Type B pancreatic cell (in vitro differentiated cells): ENCODE measurements at regions not wholly inside any gene's neighbourhood (a gene's known extent, or its start where the extent isn't known, plus 50 kb on each side); places are given as distances from the start of the nearest gene placed in this dataset.
A peak's percentile ranks its signal among the peaks of the same experiment; 100 is the strongest.

ENCODE experiments used
- DNase-seq: peaks from one replicate; pipeline ENCODE4 v3.0.0; 2021; ENCODE audit warnings: mixed read lengths; ENCODE audit not compliant: unreplicated experiment; ENCODE audit errors: extremely low spot score
- H3K27ac Mint-ChIP-seq: 2 replicates; pipeline ENCODE4 v1.8.0; 2021; ENCODE audit warnings: mild to moderate bottlenecking, mixed read lengths
- H3K27me3 Mint-ChIP-seq: 2 replicates; pipeline ENCODE4 v1.8.0; 2021; ENCODE audit warnings: mixed read lengths
- H3K36me3 Mint-ChIP-seq: 2 replicates; pipeline ENCODE4 v1.8.0; 2021; ENCODE audit warnings: mixed read lengths
- H3K4me1 Mint-ChIP-seq: one replicate; pipeline ENCODE4 v1.8.0; 2021; ENCODE audit warnings: mixed read lengths; ENCODE audit not compliant: unreplicated experiment
- H3K4me3 Mint-ChIP-seq: 2 replicates; pipeline ENCODE4 v1.8.0; 2021; ENCODE audit warnings: mild to moderate bottlenecking, mixed read lengths
- H3K9me3 Mint-ChIP-seq: 2 replicates; pipeline ENCODE4 v1.8.0; 2021; ENCODE audit warnings: mixed read lengths
- CTCF ChIP-seq: fragments of 200-600 bp; sonication (generic); conservative IDR thresholded peaks from 2 replicates; pipeline ENCODE4 v1.5.0; 2021; ENCODE audit warnings: antibody characterized with exemption, mild to moderate bottlenecking

GRCh38 chr5:125654392-125654791 lies 768.8 kb upstream of the GRAMD2B start:
- H3K4me1 Mint-ChIP-seq: peaks cover 22% of the 10 kb centered on the region
- no peaks in the 10 kb centered on the region for H3K9me3 Mint-ChIP-seq
- no peaks in the 10 kb centered on the region for H3K36me3 Mint-ChIP-seq
- H3K4me3 Mint-ChIP-seq: no peak overlapping the region
- H3K27ac Mint-ChIP-seq: no peak overlapping the region
- DNase-seq: no peak
- H3K27me3 Mint-ChIP-seq: no peaks in the 10 kb centered on the region
- TF ChIP-seq CTCF: no peak

GRCh38 chr5:125655156-125655555 lies 768.1 kb upstream of the GRAMD2B start:
- Mint-ChIP-seq H3K9me3 (no peaks in the 10 kb centered on the region), H3K36me3 (no peaks in the 10 kb centered on the region), H3K4me1 (peaks cover 28% of the 10 kb centered on the region), H3K27ac (no peak overlapping the region), H3K4me3 (no peak overlapping the region), H3K27me3 (no peaks in the 10 kb centered on the region)
- no peak for DNase-seq
- TF ChIP-seq CTCF: no peak

- Mint-ChIP-seq H3K27me3 (no peaks in the 10 kb centered on the region), H3K36me3 (peaks cover 3% of the 10 kb centered on the region), H3K9me3 (peaks cover 7% of the 10 kb centered on the region), H3K4me3 (no peak overlapping the region), H3K4me1 (peaks cover 36% of the 10 kb centered on the region), H3K27ac (no peak overlapping the region)
- DNase-seq: no peak
- TF ChIP-seq CTCF: no peak
Observed at GRCh38 chr5:125657936-125658335, 765.3 kb upstream of the GRAMD2B start.

- Mint-ChIP-seq H3K9me3 (peaks cover 17% of the 10 kb centered on the region), H3K4me3 (no peak overlapping the region), H3K4me1 (peaks cover 31% of the 10 kb centered on the region), H3K27me3 (no peaks in the 10 kb centered on the region), H3K27ac (no peak overlapping the region), H3K36me3 (peaks cover 6% of the 10 kb centered on the region)
- no peak for TF ChIP-seq CTCF
- DNase-seq: no peak
Observed at GRCh38 chr5:125659316-125660023, 763.7 kb upstream of the GRAMD2B start.

GRCh38 chr5:125660231-125660895 lies 762.8 kb upstream of the GRAMD2B start:
- no peak for TF ChIP-seq CTCF
- H3K27me3 Mint-ChIP-seq: no peaks in the 10 kb centered on the region
- peaks cover 6% of the 10 kb centered on the region for H3K36me3 Mint-ChIP-seq
- peak overlapping the region; percentile 15 for H3K4me3 Mint-ChIP-seq
- no peak for DNase-seq
- H3K27ac Mint-ChIP-seq: no peak overlapping the region
- peaks cover 31% of the 10 kb centered on the region for H3K4me1 Mint-ChIP-seq
- peaks cover 19% of the 10 kb centered on the region for H3K9me3 Mint-ChIP-seq
